NCI-H2029 treated with DMSO at 0.1 percent for 48 hours (cell line): ENCODE measurements at regions not wholly inside any gene's neighbourhood (a gene's known extent, or its start where the extent isn't known, plus 50 kb on each side); places are given as distances from the start of the nearest gene placed in this dataset.
"Not testable (repeated sequence)": the region's sequence is repeated elsewhere in the genome, so short reads cannot be mapped to it uniquely, and the experiment has no call there.

Experiments
- DNase-seq: peaks from one replicate; lab custom pipeline; 2025; lab: John Stamatoyannopoulos, UW

DNA sequence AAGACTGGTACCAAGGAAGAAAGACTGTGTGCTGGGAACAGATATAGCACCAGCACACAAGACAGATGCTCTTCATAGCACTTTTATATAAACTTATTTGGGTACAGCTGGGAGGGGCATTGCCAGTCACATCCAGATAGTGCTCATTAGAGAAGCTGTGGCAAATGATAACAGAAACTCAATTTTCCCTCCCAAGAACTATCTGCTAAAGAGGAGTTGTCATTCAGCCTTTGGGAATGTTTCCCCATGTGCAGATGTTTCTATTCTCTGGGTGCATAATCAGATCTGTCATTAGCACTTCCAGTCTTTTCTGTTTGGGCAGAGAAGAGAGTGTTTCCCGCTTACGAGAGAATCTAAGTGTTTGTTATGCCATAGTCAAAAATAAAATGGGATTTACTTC lies 714.9 kb upstream of the MDGA2 start:
- DNase-seq: no peak

DNA sequence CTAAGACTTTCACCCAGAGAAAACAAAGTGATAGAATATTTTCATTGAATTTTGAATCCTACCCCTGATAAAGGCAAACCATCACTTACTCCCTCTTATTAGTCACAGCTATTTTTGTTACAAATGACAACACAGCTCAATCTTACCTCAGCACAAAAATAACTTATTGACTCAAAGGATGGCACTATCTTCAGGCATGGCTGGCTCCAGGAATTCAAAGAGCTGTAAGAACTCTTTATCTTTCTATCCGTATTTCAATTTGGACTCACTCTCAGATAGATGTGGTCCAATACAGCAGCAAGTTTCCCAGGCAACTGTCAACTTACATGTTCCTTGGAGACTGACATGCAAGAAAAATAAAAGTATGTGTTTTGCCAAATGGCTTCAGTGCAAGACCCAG lies 709.4 kb upstream of the MDGA2 start:
- no peak for DNase-seq

DNA sequence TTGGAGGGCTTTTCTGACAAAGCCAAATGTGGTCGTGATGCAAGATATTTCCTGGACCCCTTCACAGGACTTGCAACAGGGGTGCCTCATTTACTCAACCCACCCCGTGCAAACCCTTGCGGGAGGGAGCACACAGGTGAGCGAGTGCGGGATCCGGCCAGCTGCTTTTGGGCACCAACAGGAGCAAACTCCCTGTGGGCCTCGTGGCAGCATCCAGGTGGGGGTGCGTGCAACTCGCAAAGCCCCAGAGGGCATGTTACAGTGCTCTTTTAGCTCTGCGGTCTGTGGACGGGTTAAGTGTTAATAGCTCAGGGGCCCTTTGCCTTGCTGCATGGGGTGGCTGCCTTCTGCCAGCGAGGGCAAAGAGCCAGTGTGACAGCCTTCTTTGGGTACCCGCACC lies 707.6 kb upstream of the MDGA2 start:
- DNase-seq: no peak

DNA sequence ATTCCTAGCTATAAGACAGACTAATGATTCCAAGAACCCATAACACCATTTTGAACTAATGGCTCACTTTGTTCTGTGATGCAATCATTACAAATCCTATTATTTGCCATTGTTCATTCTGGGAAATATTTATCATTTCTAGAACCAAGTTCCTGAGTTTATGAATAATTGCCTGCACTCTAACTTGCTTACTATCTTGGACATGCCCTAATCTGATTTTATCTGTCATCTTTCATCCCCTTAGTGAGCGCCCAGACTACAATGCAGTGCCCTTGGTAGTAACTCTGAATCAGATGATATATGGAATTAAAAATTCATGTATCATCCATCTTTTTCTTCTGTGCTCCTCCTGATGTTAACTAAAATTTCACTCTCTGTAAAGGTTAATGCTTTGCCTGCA lies 703.1 kb upstream of the MDGA2 start:
- DNase-seq: no peak

DNA sequence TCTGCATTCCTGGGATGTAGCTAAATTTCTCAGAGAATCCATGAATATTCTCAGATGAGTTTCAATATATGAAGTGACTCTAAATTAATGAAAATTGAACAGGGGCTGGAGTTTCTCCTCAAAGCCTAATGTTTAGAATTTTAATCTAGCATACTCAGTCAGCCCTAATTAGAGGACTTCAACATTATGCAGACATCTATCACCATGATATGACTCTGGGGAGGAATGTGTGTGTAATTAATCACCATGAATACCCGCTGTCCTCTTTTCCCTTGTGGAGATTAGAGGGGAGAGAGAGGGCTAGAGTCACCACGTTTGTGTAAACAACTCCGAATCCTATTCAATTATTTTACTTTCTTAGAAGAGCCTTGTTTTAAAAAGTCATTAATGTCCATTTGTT lies 698.6 kb upstream of the MDGA2 start:
- DNase-seq: no peak

DNA sequence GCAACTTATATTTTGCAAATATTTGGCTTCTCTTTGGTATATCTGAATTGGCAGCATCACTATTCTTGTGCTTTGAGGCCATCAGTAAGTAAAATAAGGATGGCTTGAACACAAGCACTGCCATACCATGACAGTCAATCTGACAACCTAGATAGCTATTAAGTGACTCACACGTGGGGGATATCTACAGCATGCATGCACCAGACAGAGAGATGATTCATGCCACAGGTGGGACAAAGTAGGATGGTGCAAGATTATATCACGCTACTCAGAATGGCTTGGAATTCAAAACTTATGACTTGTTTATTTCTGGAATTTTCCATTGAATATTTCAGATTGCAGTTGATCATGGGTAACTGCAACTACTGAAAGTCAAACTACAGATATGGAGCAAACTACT lies 675.6 kb upstream of the MDGA2 start:
- DNase-seq: no peak

DNA sequence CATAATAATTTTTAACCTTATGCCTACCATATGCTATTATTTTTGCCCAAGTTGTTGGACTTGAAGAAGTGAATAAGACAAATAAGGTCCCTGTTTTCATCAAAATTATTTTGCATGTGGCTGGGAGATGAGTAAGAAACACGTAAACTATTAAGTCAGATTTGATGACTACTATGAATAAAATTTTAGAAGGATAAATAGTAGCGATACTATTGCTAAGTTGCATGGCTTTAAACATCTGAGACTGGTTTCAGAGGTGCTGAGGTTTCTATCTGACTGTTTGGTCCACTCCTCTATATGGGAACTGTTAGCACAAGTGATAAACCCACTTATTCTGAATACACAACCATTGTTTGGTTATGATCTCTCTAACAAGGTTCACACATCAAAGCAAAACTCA lies 674.3 kb upstream of the MDGA2 start:
- no peak for DNase-seq

DNA sequence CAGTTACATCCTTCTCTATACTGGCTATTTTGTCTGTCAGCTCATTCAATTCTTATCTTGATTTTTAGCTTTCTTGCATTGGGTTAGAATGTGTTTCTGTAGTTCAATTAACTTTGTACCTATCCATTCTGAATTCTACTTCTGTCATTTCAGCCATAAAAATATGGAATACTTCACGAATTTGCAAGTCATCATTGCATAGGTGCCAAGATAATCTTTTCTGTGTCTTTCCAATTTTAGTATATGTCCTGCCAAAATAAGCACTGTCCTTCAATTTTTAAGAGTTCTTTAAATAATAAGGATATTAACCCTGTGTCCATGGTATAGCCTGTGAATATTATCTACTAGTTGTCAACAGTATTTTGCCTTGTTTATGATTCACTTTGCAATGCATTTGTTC lies 665.7 kb upstream of the MDGA2 start:
- no peak for DNase-seq

DNA sequence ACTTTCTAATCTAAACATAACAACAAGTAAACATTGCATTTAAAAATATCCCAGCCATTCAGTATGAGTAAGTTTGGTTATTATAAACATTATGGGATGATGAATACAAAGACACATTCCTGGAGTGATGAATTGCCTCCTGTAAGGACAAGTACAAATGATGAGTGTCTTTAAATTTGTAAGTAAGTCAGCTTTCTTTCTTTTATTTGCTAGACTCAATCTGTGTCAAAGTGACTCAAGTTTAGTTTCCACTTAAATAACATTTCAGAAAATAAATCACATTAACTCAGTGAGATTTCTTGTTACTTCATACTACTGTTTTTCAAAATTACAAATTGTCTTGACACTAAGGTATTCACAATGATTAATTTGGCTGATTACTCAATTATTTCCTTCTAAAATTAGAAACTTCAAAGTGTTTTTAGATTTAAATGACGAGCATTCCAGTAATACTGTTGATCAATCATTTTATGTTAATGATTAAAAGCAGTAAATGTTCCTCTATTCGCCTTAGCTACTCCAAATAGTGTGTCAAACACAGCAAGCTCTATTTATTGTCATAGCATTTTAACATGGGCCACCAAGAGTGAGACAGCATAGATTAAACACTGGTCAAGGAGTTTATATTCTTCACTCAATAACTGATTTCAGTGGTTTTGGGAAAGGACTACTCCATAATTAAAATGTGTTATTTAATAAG lies 658.0 kb upstream of the MDGA2 start:
- DNase-seq: no peak

DNA sequence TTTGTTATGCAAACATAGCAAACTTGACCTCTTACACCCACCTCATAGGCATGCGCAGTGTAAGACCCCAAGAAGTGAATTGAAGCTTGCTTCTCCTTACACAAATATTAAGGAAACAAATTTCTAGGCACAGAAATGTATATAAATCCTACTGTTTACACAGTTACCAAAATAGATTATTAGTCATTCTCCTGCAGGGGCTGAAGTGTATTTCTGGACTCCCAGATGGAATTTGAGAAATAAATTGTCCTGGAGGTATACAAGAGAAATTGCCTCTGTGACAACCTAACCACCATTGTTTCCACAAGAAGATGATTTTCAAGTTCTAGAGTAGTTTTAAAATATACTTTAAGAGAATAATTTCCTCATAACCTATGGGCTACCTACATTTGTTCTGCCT lies 656.0 kb upstream of the MDGA2 start:
- no peak for DNase-seq

DNA sequence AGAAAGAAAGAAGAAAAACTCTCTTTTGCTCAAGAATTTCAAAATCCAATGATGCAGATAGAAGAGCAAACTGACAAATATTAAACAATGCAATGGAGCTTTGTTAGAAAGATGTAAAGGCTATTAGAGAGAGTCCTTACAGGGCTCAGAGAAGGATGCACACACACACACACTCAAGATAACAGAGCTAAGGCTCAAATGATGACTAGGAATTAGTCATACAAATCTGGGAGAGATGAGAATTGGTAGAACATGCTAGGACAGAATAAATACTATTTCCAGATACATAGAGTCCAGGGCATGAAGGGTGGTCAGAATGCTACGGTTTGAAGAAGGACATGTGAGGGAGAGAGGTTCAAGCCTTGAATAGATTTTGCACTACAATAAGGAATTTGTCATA lies 650.1 kb upstream of the MDGA2 start:
- DNase-seq: no peak

DNA sequence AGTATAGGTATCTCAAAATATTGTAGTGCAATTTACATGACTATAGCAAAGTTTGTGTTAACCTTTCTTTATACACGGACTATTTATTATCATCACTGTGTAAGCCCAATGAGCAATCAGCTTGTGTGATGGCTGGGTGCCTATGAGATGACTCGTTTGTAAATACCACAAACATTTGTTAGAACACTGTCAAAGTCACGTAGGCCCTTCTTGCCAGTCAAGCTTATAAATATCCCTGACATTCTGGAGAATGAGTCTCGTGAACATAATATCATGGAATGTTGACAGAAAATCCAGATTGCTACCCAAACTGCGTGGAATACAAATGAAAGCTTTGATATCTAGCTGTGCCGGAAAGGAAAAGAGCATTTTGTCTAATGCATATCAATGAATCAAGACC lies 648.3 kb upstream of the MDGA2 start:
- DNase-seq: no peak

DNA sequence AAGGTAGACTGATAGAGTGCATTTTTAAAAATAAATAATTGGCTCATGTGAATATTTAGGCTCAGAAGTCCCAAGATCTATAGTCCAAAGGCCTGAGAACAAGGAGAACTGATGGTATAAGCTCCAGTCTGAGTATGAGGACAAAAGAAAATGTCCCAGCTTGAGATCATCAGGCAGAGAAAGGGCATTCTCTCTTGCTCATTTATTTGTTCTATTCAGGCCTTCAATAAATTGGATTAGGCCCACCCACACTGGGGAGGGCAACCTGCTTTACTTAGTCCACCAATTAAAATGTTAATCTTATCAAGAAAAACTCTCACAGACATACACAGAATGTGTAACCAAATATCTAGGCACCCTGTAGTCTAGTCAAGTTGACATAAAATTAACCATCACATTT lies 644.4 kb upstream of the MDGA2 start:
- no peak for DNase-seq

DNA sequence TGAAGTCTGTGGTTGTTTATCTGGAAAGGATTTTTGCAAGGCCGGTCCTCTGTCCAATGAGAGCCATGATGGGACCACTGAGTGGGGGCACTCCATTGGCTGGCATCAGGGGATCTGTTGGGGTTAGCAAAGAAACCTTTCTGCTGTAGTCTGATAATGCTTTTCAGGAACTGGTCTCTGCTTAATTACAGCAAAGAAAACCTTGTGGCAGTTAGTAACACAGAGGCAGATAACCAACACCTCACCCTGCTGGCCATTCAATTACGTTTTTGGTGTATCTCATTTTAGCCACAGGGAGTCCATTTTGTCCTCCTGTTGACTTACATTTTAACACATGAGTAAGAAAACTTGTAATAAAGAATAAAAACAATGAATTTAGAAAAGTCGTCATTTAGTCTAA lies 629.3 kb upstream of the MDGA2 start:
- no peak for DNase-seq

DNA sequence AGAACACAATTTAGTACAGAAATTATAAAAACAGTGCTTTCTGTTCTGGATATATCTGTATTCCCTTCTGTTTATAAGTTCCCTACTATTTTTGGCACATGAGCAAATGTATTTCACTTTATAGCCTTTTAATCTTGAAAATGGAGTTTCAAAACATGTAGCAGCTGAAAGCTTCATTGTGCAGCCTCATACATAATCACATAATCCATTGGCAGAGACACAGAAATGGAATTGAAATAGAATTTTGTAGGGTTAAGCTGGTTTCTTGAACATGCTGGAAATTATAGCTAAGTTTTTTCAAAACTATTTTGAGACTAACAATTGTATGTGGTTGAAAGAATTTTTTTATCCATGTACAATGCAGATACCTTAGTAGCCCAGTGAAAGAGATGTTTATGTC lies 614.3 kb upstream of the MDGA2 start:
- no peak for DNase-seq

DNA sequence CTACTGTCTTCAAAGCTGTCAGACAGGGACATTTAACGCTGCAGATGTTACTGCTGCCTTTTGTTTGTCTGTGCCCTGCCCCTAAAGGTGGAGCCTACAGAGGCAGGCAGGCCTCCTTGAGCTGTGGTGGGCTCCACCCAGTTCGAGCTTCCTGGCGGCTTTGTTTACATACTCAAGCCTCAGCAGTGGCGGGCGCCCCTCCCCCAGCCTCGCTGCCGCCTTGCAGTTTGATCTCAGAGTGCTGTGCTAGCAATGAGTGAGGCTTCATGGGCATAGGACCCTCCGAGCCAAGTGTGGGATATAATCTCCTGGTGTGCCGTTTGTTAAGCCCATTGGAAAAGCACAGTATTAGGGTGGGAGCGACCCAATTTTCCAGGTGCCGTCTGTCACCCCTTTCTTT lies 609.8 kb upstream of the MDGA2 start:
- not testable (repeated sequence) for DNase-seq

DNA sequence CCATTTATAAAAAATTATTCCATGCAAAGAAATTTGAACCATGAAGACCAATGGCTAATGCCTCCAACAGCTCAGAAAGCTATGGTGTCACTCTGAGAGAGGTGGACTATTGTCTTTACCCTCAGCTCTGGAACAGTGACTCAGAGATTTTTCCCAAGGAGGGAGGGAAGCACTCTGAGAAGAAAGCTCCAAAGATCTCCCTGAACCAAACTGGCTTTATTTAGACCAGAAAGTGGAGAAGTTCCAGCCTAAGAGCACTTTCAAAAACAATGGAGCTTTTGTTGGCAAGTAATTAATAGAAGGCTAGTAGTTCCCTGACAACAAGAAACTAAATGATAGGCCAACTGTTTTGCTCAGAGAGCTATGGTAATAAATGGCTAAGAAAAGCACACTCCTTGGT lies 599.9 kb upstream of the MDGA2 start:
- DNase-seq: no peak

DNA sequence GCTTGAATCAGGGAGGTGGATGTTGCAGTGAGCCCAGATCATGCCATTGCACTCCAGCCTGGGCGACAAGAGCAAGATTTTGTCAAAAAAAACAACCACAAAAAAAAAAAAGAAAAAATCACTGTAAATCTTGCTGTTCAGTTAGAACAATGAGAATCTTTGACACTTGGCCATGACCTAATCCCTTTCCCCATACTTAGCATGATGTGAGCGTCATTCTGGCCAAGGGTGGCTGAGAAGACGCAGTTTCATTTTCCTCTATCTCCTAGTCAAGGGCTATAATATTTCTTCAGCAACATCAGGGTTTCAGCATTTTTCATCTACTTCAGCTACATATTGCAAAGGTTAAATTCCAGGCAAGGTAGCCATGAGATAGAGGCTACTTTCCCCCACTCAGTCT lies 599.4 kb upstream of the MDGA2 start:
- no peak for DNase-seq

DNA sequence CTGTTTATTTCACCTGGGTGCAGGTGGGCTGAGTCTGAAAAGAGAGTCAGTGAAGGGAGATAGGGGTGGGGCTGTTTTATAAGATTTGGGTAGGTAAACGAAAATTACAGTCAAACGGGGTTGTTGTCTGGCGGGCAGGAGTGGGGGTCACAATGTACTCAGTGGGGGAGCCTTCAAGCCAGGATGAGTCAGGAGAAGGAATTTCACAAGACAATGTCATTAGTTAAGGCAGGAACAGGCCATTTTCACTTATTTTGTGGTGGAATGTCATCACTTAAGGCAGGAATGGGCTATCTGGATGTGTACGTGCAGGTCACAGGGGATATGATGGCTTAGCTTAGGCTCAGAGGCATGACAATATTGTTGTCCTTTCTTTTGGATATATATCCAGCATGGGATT lies 592.5 kb upstream of the MDGA2 start:
- DNase-seq: not testable (repeated sequence)

DNA sequence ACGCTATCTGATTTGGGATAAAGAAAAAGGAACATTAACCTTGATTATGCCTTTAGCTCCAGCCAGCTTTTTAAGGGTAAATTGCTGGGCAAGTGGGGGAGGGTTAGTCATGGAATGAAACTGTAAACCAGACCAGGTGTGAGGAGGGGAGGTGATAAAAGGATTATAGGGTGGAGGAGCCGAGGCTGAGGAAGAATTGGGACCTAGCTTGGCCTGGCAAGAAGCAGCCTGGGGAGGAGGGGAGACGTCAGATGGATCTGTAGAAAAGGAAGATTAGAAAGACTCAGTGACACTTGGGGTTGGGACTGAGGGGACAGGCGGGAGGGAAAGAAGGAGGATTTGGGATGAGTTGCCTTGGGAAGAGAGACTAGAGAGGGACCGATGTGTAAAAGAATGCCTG lies 590.8 kb upstream of the MDGA2 start:
- not testable (repeated sequence) for DNase-seq

DNA sequence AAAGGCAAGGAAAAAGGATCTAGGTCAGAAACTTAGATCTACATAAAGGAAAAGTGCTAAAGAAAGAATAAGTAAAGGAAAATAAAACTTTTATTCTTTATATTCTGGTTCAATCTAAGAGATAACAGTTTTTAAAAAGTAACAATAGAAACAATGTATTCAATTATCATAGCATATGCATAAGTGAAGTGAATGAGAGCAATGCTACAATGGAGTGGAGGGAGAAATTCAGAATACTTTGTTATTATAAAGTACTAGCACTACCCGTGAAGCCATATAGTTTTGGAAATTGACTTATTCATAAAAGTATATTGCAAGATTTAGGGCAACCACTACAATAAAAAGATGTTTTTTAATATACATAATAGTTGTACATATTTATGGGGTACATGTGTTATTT lies 586.0 kb upstream of the MDGA2 start:
- DNase-seq: no peak

DNA sequence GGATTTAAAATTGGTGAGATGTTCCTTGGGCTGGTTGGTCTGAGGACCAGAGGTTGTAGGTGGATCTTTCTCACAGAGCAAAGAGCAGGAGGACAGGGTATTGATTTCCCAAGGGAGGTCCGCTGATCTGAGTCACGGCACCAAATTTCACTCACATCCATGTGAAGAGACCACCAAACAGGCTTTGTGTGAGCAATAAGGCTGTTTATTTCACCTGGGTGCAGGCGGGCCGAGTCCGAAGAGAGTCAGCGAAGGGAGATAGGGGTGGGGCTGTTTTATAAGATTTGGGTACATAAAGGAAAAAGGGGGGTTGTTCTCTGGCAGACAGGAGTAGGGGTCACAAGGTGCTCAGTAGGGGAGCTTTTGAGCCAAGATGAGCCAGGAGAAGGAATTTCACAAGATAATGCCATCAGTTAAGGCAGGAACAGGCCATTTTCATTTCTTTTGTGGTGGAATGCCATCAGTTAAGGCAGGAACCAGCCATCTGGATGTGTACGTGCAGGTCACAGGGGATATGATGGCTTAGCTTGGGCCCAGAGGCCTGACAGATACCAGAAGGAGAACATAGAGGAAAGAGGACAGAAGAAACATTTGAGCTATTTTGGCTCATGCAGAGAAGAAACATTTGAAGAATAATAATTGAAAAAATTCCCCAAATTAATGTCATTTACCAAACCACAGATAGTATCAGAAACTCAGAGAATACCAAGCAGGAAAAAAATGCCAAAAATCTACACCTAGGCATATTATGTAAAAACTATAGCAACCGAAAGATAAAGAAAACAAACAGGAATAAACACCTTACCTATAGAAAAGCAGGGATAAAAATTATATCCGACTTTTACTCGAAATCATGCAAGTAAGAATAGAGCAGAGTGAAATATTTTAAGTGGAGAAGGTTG lies 585.2 kb upstream of the MDGA2 start:
- not testable (repeated sequence) for DNase-seq

DNA sequence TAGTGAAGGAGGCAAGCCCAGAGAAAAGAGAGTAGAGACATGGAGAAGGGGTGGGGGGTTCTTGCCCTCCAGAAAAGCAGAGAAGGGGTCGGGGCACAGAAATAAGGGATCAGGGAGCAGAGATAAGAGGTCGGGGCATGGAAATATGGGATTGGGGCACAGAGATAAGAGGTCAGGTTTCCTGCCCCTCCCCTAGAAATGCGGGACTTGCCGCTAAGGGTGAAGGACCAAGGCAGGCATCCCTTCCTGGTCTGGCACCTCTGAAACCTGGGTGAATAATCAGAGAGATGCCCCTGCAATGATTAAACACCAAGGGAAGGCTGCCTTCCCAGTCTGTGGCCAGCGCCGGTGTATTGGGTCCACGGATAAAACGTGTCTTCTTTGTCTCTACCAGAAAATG lies 584.5 kb upstream of the MDGA2 start:
- DNase-seq: not testable (repeated sequence)

DNA sequence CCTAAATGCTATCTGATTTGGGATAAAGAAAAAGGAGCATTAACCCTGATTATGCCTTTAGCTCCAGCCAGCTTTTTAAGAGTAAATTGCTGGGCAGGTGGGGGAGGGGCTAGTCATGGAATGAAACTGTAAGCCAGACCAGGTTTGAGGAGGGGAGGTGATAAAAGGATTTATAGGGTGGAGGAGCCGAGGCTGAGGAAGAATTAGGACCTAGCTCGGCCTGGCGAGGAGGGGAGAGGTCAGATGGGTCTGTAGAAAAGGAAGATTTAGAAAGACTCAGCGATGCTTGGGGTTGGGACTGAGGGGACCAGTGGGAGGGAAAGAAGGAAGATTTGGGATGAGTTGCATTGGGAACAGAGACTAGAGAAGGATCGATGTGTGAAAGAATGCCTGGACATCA lies 583.8 kb upstream of the MDGA2 start:
- not testable (repeated sequence) for DNase-seq
